AG04450 (cell line): ENCODE measurements at regions not wholly inside any gene's neighbourhood (a gene's known extent, or its start where the extent isn't known, plus 50 kb on each side); places are given as distances from the start of the nearest gene placed in this dataset.
"Not testable (repeated sequence)": the region's sequence is repeated elsewhere in the genome, so short reads cannot be mapped to it uniquely, and the experiment has no call there.

Source experiments
- CTCF ChIA-PET: fragments of 300-600, 350-600 bp; formaldehyde crosslinking; extraction: SDS; loops from one replicate; lab custom pipeline; 2022; ENCODE audit warnings: antibody characterized with exemption, inconsistent platforms; lab: Charles Lee
- POLR2A ChIA-PET: fragments of 350-600 bp; formaldehyde crosslinking; extraction: SDS; loops from one replicate; lab custom pipeline; 2021; ENCODE audit warnings: antibody characterized with exemption, inconsistent platforms; lab: Yijun Ruan, JAX
- DNase-seq: peaks from one replicate; pipeline ENCODE4 v3.0.0-alpha.2; 2011; ENCODE audit warnings: low read depth, low spot score
- H3K27ac ChIP-seq: one replicate; pipeline ENCODE4 v1.5.1; 2012; ENCODE audit warnings: low read depth, low read length, control low read depth
- H3K27me3 ChIP-seq: one replicate; pipeline ENCODE4 v1.6.0; 2012; ENCODE audit warnings: low read length; ENCODE audit not compliant: control insufficient read depth, insufficient read depth
- H3K4me3 ChIP-seq: 2 replicates; pipeline ENCODE4 v1.5.1; 2011; ENCODE audit warnings: mild to moderate bottlenecking, low read depth, low read length, control low read depth
- H3K9me3 ChIP-seq: 2 replicates; pipeline ENCODE4 v1.5.1; 2012; ENCODE audit warnings: low read length; ENCODE audit not compliant: control insufficient read depth, insufficient read depth
- CTCF ChIP-seq: IDR thresholded peaks from 2 replicates; pipeline ENCODE4 v1.5.1; 2011; ENCODE audit warnings: low read depth, low read length, control low read depth, inconsistent platforms

- DNase-seq: no peak
- Histone ChIP-seq H3K27ac (no peak overlapping the region), H3K9me3 (no peaks in the 10 kb centered on the region), H3K4me3 (no peak overlapping the region), H3K27me3 (no peaks in the 10 kb centered on the region)
- TF ChIP-seq CTCF: no peak
- ChIA-PET POLR2A (interaction anchor here (0.6 kb wide), 1 partner anchor 132 kb away, joined by 5 read pairs; no protein-coding TSS in a partner anchor), CTCF (no interaction called here)
Observed at GRCh38 chr3:22819209-22819608, 383.9 kb upstream of the UBE2E2 start.

GRCh38 chr3:22835041-22835440, 368.1 kb upstream of the UBE2E2 start:
- POLR2A ChIA-PET: no interaction called here
- Histone ChIP-seq H3K27ac (no peak overlapping the region), H3K4me3 (no peak overlapping the region), H3K9me3 (no peaks in the 10 kb centered on the region), H3K27me3 (no peaks in the 10 kb centered on the region)
- DNase-seq: no peak
- CTCF ChIA-PET: no interaction called here
- no peak for TF ChIP-seq CTCF

- ChIA-PET CTCF (no interaction called here), POLR2A (no interaction called here)
- Histone ChIP-seq H3K27me3 (no peaks in the 10 kb centered on the region), H3K27ac (no peak overlapping the region), H3K9me3 (no peaks in the 10 kb centered on the region), H3K4me3 (no peak overlapping the region)
- TF ChIP-seq CTCF: no peak
- no peak for DNase-seq
Observed at GRCh38 chr3:22836131-22836530, 367.0 kb upstream of the UBE2E2 start.

- DNase-seq: no peak
- H3K27ac ChIP-seq: no peak overlapping the region
- no peak overlapping the region for H3K4me3 ChIP-seq
- no peaks in the 10 kb centered on the region for H3K27me3 ChIP-seq
- CTCF ChIA-PET: no interaction called here
- no peak for TF ChIP-seq CTCF
- POLR2A ChIA-PET: no interaction called here
- H3K9me3 ChIP-seq: no peaks in the 10 kb centered on the region
Observed at GRCh38 chr3:22843854-22844253, 359.3 kb upstream of the UBE2E2 start.

GRCh38 chr3:22846566-22846965, 356.6 kb upstream of the UBE2E2 start:
- TF ChIP-seq CTCF: no peak
- ChIA-PET CTCF (no interaction called here), POLR2A (no interaction called here)
- no peak for DNase-seq
- Histone ChIP-seq H3K4me3 (no peak overlapping the region), H3K27ac (no peak overlapping the region), H3K27me3 (no peaks in the 10 kb centered on the region), H3K9me3 (no peaks in the 10 kb centered on the region)

- DNase-seq, H3K4me3 ChIP-seq, POLR2A ChIA-PET, CTCF ChIA-PET, H3K9me3 ChIP-seq, H3K27me3 ChIP-seq, H3K27ac ChIP-seq: not testable (repeated sequence)
Observed at GRCh38 chr3:22849583-22849982, 353.5 kb upstream of the UBE2E2 start.
